WI38 (cell line): ENCODE measurements at regions not wholly inside any gene's neighbourhood (a gene's known extent, or its start where the extent isn't known, plus 50 kb on each side); places are given as distances from the start of the nearest gene placed in this dataset.
"Not testable (repeated sequence)": the region's sequence is repeated elsewhere in the genome, so short reads cannot be mapped to it uniquely, and the experiment has no call there.

ENCODE experiments used
- H3K4me3 ChIP-seq: 2 replicates; pipeline ENCODE4 v1.5.1; 2011; ENCODE audit warnings: low read depth, mild to moderate bottlenecking, control low read depth, low read length
- CTCF ChIP-seq: IDR thresholded peaks from 2 replicates; pipeline ENCODE4 v1.5.1; 2012; ENCODE audit warnings: low read depth, mild to moderate bottlenecking, control low read depth, low read length

DNA sequence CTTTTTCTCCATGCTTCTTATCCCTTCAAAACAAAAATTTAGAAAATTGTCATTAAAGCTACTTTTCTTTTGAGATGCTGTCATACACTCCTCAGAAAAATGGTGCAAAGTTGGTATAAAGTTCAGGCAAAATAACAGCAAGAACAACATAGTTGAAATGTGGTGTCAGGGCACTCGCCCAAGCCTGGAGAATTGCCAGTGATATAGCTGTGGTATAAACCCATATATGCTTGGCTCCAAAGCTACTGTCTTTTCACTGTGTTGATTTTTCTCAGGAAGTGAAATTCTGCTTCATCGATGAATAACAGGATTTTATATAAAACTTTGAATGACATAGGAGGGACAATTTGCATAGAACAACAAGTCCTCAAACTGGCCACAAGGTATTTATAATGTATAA is 2532.9 kb downstream of the PCDH9 start:
- no peak for TF ChIP-seq CTCF
- no peak overlapping the region for H3K4me3 ChIP-seq

DNA sequence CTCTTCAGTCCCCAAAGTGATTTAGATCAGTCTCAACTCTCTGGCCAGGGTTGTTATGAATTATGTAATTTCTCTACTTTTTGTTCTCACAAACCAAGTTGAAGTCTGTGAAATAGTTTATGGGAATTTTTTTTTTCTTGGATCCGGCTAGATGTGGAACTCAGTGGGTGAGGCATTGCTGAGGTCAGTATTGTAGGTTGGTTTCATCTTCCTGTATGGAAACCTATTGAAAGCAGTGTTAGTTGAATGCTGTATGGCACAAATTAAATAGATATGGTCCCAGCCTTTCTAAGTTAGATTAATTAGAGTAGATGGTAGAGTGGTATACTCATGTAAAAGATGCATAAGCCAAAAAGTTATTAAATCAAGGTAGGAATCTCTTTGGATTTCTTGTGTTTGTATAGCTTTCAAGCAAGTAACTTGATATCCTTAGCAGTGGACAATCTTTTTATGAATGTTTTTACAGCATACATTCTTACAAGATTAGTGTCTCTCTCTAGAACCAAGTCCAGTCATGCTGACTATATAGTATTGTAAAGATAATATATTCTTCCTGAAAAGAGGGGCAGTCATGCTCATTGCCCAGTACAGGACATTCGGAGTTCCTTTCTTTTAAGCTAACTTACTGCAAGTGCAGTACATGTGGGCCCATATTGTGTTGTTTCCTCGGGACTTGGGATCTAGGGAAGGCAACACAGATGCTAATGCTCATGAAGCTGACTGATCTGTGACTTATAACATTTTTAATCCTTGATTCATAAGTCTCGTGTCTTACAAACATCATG is 2541.1 kb downstream of the PCDH9 start:
- no peak for TF ChIP-seq CTCF
- no peak overlapping the region for H3K4me3 ChIP-seq

DNA sequence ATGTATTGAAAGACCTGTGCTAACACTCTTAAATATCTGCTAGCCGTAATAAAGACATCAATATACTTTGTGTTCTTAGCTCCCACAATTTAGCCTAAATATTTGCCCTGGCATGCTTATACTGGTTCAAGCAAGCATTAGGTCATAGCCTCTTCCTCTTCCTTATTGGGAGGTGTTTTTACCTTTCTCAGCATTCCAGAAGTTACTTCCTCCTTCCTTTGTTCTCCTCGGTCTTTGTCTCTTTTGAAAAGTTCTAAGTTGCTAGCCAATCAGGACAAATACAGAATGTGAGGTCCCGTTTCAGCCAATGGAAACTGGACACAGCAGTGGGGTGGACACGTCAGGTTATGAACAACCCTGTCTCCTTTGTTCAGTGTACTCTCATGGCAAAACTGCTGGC is 2543.6 kb downstream of the PCDH9 start:
- not testable (repeated sequence) for H3K4me3 ChIP-seq

GRCh38 chr13:64684685-64685431 is 2545.3 kb downstream of the PCDH9 start:
- TF ChIP-seq CTCF, result no peak
- no peak overlapping the region for H3K4me3 ChIP-seq

- H3K4me3 ChIP-seq, result no peak overlapping the region
- TF ChIP-seq CTCF, result no peak
Measured at GRCh38 chr13:64684108-64684507, 2546.0 kb downstream of the PCDH9 start.

- TF ChIP-seq CTCF, result no peak
- no peak overlapping the region for H3K4me3 ChIP-seq
Measured at GRCh38 chr13:64680739-64681138, 2549.4 kb downstream of the PCDH9 start.

GRCh38 chr13:64675255-64675892 is 2554.8 kb downstream of the PCDH9 start:
- H3K4me3 ChIP-seq, result no peak overlapping the region
- TF ChIP-seq CTCF, result no peak
